Adrenal gland (tissue), 5 donors: ENCODE measurements at regions not wholly inside any gene's neighbourhood (a gene's known extent, or its start where the extent isn't known, plus 50 kb on each side); places are given as distances from the start of the nearest gene placed in this dataset.

Experiments
- POLR2A ChIP-seq, 2 donors: fragments of 450-650 bp; IDR thresholded peaks; one replicate each; pipeline ENCODE4 v1.6.1; 2017; ENCODE audit warnings: antibody characterized with exemption in 2 of 2, mild to moderate bottlenecking in 2 of 2, moderate library complexity in 1 of 2
- TF ChIP-seq, protein P1 (sequence below), 6 experiments: fragments of 450-650 bp in 4 of 6; fragments of 200-600 bp in 2 of 6; sonication (generic) in 1 of 6; IDR thresholded peaks; 1 replicate in 5 of 6; 2 replicates in 1 of 6; pipeline versions ENCODE4 v1.5.1 to v1.8.0; 2016 to 2021; ENCODE audit warnings: antibody characterized with exemption in 6 of 6, mild to moderate bottlenecking in 2 of 6, moderate library complexity in 1 of 6
- donor health status: DM: no; HTN: no; CAD: no.

- TF ChIP-seq, protein P1, sequence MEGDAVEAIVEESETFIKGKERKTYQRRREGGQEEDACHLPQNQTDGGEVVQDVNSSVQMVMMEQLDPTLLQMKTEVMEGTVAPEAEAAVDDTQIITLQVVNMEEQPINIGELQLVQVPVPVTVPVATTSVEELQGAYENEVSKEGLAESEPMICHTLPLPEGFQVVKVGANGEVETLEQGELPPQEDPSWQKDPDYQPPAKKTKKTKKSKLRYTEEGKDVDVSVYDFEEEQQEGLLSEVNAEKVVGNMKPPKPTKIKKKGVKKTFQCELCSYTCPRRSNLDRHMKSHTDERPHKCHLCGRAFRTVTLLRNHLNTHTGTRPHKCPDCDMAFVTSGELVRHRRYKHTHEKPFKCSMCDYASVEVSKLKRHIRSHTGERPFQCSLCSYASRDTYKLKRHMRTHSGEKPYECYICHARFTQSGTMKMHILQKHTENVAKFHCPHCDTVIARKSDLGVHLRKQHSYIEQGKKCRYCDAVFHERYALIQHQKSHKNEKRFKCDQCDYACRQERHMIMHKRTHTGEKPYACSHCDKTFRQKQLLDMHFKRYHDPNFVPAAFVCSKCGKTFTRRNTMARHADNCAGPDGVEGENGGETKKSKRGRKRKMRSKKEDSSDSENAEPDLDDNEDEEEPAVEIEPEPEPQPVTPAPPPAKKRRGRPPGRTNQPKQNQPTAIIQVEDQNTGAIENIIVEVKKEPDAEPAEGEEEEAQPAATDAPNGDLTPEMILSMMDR (IDR thresholded peaks at IDR 0.05), result no peak
- no peak for TF ChIP-seq POLR2A (IDR thresholded peaks at IDR 0.05)
Measured at GRCh38 chr1:194598098-194598497, 1411.7 kb upstream of the B3GALT2 start.
